Esophagus squamous epithelium (tissue), 5 donors: ENCODE measurements at regions not wholly inside any gene's neighbourhood (a gene's known extent, or its start where the extent isn't known, plus 50 kb on each side); places are given as distances from the start of the nearest gene placed in this dataset.

Experiments used
- DNase-seq: peaks from one replicate; lab custom pipeline; 2025; lab: John Stamatoyannopoulos, UW
- H3K27ac ChIP-seq, 4 donors: fragments of 200-600 bp; sonication (generic); one replicate each; pipeline ENCODE4 v1.5.1; 2016 to 2019; ENCODE audit warnings: mild to moderate bottlenecking in 1 of 4
- H3K27me3 ChIP-seq, 4 donors: fragments of 200-600 bp; sonication (generic); 1 replicate in 3 of 4; 2 replicates in 1 of 4; pipeline versions ENCODE4 v1.5.1 to v1.6.0; 2017 to 2021; ENCODE audit warnings: antibody characterized with exemption in 1 of 4
- H3K36me3 ChIP-seq, 3 donors: fragments of 200-600 bp; sonication (generic); one replicate each; pipeline ENCODE4 v1.5.1; 2016 to 2019
- H3K4me1 ChIP-seq, 3 donors: fragments of 200-600 bp; sonication (generic); one replicate each; pipeline ENCODE4 v1.5.1; 2017 to 2019
- H3K4me3 ChIP-seq, 4 donors: fragments of 200-600 bp; sonication (generic); 1 replicate in 3 of 4; 2 replicates in 1 of 4; pipeline ENCODE4 v1.5.1; 2016 to 2019; ENCODE audit warnings: mild to moderate bottlenecking in 2 of 4, moderate library complexity in 1 of 4
- H3K9me3 ChIP-seq, 3 donors: fragments of 200-600 bp; sonication (generic); one replicate each; pipeline ENCODE4 v1.5.1; 2016 to 2019
- POLR2A ChIP-seq, 4 donors: fragments of 450-650 bp; IDR thresholded peaks; one replicate each; pipeline ENCODE4 v1.6.1; 2017; ENCODE audit warnings: antibody characterized with exemption in 4 of 4, mild to moderate bottlenecking in 4 of 4, moderate library complexity in 3 of 4
- WGBS, 2 donors: methylation state at CpG; one replicate each; pipeline ENCODE4 v1.1.5; 2018; 5-methylcytosine and 5-hydroxymethylcytosine counted together
- intact Hi-C: fragments of 100-400 bp; cut with DNase I; formaldehyde crosslinking; loops from one replicate; pipeline ENCODE4 v1.15.0; 2022
- TF ChIP-seq, protein P1 (sequence below), 6 experiments: fragments of 450-650 bp in 4 of 6; fragments of 200-600 bp in 2 of 6; sonication (generic) in 2 of 6; IDR thresholded peaks; one replicate each; pipeline ENCODE4 v1.5.1; 2016 to 2019; ENCODE audit warnings: antibody characterized with exemption in 6 of 6, mild to moderate bottlenecking in 4 of 6, moderate library complexity in 4 of 6
- donor health status: DM: yes; HTN: yes; CAD: no.

DNA sequence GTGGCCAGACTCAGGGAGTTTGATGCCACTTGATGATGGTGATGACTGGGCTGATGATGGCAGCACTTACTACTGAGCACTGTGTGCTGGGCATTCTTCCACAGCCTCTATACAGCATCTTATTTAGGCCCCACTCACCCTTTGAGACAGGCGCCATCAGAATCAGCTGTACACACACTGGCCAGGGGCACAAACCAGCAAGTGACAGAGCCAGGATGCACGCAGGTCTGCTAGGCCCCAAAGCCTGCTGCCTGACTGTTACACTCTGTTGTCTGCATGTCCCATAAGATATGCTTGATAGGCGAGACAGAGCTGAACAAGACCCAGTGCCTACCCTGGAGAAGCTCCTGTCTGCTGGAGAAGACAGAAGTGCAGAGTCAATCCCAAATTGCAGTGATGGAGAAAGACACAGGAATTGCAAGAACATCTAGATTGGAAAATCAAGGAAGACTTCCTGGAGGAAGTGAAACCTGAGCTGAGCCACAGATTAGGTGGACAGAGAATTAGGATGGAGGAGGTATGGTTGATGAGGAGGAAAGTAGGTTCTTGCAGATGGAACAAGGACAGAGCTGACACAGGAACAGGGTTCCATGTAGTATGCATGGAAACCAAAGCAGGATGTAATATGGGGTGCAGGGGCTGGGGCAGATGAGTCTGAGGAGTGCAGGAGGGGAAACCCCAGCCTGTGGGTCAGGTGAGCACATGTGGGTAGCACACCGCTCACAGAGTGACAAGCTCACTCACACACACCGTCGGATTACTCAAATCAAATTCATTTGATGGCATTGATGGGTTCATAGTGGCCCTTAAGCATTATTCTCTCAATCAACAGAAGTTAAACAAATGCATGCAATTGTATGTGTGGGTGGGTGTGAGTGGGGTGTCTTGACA is 117.3 kb downstream of the BEGAIN start:
- 81 to 93% methylated on average over 4 to 5 of the region's 6 CpGs for WGBS, 2 donors
- no peak for TF ChIP-seq POLR2A (IDR thresholded peaks at IDR 0.05)
- TF ChIP-seq, protein P1, sequence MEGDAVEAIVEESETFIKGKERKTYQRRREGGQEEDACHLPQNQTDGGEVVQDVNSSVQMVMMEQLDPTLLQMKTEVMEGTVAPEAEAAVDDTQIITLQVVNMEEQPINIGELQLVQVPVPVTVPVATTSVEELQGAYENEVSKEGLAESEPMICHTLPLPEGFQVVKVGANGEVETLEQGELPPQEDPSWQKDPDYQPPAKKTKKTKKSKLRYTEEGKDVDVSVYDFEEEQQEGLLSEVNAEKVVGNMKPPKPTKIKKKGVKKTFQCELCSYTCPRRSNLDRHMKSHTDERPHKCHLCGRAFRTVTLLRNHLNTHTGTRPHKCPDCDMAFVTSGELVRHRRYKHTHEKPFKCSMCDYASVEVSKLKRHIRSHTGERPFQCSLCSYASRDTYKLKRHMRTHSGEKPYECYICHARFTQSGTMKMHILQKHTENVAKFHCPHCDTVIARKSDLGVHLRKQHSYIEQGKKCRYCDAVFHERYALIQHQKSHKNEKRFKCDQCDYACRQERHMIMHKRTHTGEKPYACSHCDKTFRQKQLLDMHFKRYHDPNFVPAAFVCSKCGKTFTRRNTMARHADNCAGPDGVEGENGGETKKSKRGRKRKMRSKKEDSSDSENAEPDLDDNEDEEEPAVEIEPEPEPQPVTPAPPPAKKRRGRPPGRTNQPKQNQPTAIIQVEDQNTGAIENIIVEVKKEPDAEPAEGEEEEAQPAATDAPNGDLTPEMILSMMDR (IDR thresholded peaks at IDR 0.05) = no peak
- intact Hi-C loops = no loop called here
- Histone ChIP-seq H3K27me3 (no peaks in the 10 kb centered on the region), H3K27ac (no peak overlapping the region), H3K9me3 (no peaks in the 10 kb centered on the region), H3K4me1 (peaks cover 0 to 11% (median 3%) of the 10 kb centered on the region in 3 donors), H3K4me3 (no peak overlapping the region), H3K36me3 (peaks cover 0 to 28% (median 0%) of the 10 kb centered on the region in 3 donors)
- no peak for DNase-seq

DNA sequence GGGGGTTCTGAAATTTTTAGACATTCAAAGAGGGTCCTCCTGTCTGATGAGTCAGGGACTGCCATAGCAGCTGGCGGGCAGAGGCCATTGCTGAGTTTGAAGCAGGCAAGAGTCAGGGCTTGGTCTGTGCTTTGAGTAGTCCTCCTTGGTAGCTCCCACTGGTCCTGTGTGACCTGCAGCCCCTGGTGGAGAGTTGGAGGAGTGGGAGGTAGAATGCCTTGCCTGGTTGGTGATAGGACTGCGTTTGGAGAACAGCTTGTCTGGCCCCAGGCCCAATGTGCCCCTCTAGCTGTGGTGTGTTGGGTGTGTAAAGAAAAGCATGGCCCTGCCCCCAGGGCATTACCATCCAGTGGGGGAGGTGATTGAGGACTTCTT is 116.7 kb downstream of the BEGAIN start:
- Histone ChIP-seq H3K27me3 (no peaks in the 10 kb centered on the region), H3K4me3 (no peak overlapping the region), H3K36me3 (peaks cover 0 to 28% (median 0%) of the 10 kb centered on the region in 3 donors), H3K9me3 (no peaks in the 10 kb centered on the region), H3K4me1 (peaks cover 0 to 11% (median 3%) of the 10 kb centered on the region in 3 donors), H3K27ac (no peak overlapping the region)
- intact Hi-C loops = no loop called here
- WGBS, 2 donors = 93 to 100% methylated on average over 1 to 2 of the region's 2 CpGs
- no peak for DNase-seq
- TF ChIP-seq, protein P1 (IDR thresholded peaks at IDR 0.05) = no peak
- TF ChIP-seq POLR2A (IDR thresholded peaks at IDR 0.05) = no peak

- Histone ChIP-seq H3K27ac (no peak overlapping the region), H3K4me1 (peaks cover 0 to 11% (median 3%) of the 10 kb centered on the region in 3 donors), H3K27me3 (no peaks in the 10 kb centered on the region), H3K36me3 (peaks cover 0 to 29% (median 0%) of the 10 kb centered on the region in 3 donors), H3K4me3 (no peak overlapping the region), H3K9me3 (no peaks in the 10 kb centered on the region)
- intact Hi-C loops = no loop called here
- TF ChIP-seq POLR2A (IDR thresholded peaks at IDR 0.05) = no peak
- TF ChIP-seq, protein P1 (IDR thresholded peaks at IDR 0.05) = no peak
- 41 to 47% methylated on average over 14 to 15 of the region's 16 CpGs for WGBS, 2 donors
- DNase-seq = no peak
Observed at GRCh38 chr14:100471441-100472093, 115.7 kb downstream of the BEGAIN start.

- 37% methylated on average over 3 of the region's 7 CpGs; no CpG with 5 or more reads in 1 of the 2 donors for WGBS, 2 donors
- Histone ChIP-seq H3K27me3 (no peaks in the 10 kb centered on the region), H3K27ac (no peak overlapping the region), H3K4me3 (no peak overlapping the region), H3K36me3 (peaks cover 0 to 33% (median 0%) of the 10 kb centered on the region in 3 donors), H3K4me1 (peaks cover 0 to 11% (median 3%) of the 10 kb centered on the region in 3 donors), H3K9me3 (no peaks in the 10 kb centered on the region)
- TF ChIP-seq, protein P1 (IDR thresholded peaks at IDR 0.05) = no peak
- TF ChIP-seq POLR2A (IDR thresholded peaks at IDR 0.05) = no peak
- no peak for DNase-seq
- intact Hi-C loops = no loop called here
Observed at GRCh38 chr14:100472094-100472455, 115.1 kb downstream of the BEGAIN start.

- peaks cover 0 to 33% (median 0%) of the 10 kb centered on the region in 3 donors for H3K36me3 ChIP-seq
- no peaks in the 10 kb centered on the region for H3K27me3 ChIP-seq
- intact Hi-C loops = no loop called here
- H3K9me3 ChIP-seq = no peaks in the 10 kb centered on the region
- no peak overlapping the region for H3K4me3 ChIP-seq
- DNase-seq = no peak
- TF ChIP-seq, protein P1 (IDR thresholded peaks at IDR 0.05) = no peak
- no peak for TF ChIP-seq POLR2A (IDR thresholded peaks at IDR 0.05)
- H3K27ac ChIP-seq = no peak overlapping the region
- 90 to 98% methylated on average over 5 to 6 of the region's 7 CpGs for WGBS, 2 donors
- H3K4me1 ChIP-seq = peaks cover 0 to 11% (median 3%) of the 10 kb centered on the region in 3 donors
Observed at GRCh38 chr14:100472491-100472890, 114.7 kb downstream of the BEGAIN start.
